Ishikawa (cell line): ENCODE measurements at regions not wholly inside any gene's neighbourhood (a gene's known extent, or its start where the extent isn't known, plus 50 kb on each side); places are given as distances from the start of the nearest gene placed in this dataset.

ENCODE experiments used
- CEBPB ChIP-seq: IDR thresholded peaks from 2 replicates; pipeline ENCODE4 v1.6.1; 2012
- CREB1 ChIP-seq: IDR thresholded peaks from 2 replicates; pipeline ENCODE4 v1.6.1; 2012; ENCODE audit warnings: low read depth
- EGR1 ChIP-seq: IDR thresholded peaks from 2 replicates; pipeline ENCODE4 v1.6.1; 2012
- EP300 ChIP-seq: IDR thresholded peaks from 2 replicates; pipeline ENCODE4 v1.6.1; 2012; ENCODE audit warnings: borderline replicate concordance
- FOXM1 ChIP-seq: IDR thresholded peaks from 2 replicates; pipeline ENCODE4 v1.6.1; 2012; ENCODE audit warnings: low read depth, borderline replicate concordance
- NFIC ChIP-seq: IDR thresholded peaks from 2 replicates; pipeline ENCODE4 v1.6.1; 2012
- RAD21 ChIP-seq: IDR thresholded peaks from 2 replicates; pipeline ENCODE4 v1.6.1; 2012; ENCODE audit warnings: low read depth
- TAF1 ChIP-seq: IDR thresholded peaks from 2 replicates; pipeline ENCODE4 v1.6.1; 2012; ENCODE audit warnings: low read depth, mild to moderate bottlenecking
- TCF12 ChIP-seq: IDR thresholded peaks from 2 replicates; pipeline ENCODE4 v1.6.1; 2012; ENCODE audit warnings: low read depth
- TEAD4 ChIP-seq: IDR thresholded peaks from 2 replicates; pipeline ENCODE4 v1.6.1; 2012
- YY1 ChIP-seq: IDR thresholded peaks from 2 replicates; pipeline ENCODE4 v1.6.1; 2012; ENCODE audit warnings: low read depth
- ZBTB7A ChIP-seq: IDR thresholded peaks from 2 replicates; pipeline ENCODE4 v1.6.1; 2012; ENCODE audit warnings: low read depth
- TF ChIP-seq, protein P1 (sequence below): IDR thresholded peaks from 2 replicates; pipeline ENCODE4 v1.6.1; 2012; ENCODE audit warnings: low read depth, mild to moderate bottlenecking
- TF ChIP-seq, protein P2 (sequence below): IDR thresholded peaks from 2 replicates; pipeline ENCODE4 v1.6.1; 2012
- TF ChIP-seq, protein P3 (sequence below): IDR thresholded peaks from 2 replicates; pipeline ENCODE4 v1.6.1; 2012

DNA sequence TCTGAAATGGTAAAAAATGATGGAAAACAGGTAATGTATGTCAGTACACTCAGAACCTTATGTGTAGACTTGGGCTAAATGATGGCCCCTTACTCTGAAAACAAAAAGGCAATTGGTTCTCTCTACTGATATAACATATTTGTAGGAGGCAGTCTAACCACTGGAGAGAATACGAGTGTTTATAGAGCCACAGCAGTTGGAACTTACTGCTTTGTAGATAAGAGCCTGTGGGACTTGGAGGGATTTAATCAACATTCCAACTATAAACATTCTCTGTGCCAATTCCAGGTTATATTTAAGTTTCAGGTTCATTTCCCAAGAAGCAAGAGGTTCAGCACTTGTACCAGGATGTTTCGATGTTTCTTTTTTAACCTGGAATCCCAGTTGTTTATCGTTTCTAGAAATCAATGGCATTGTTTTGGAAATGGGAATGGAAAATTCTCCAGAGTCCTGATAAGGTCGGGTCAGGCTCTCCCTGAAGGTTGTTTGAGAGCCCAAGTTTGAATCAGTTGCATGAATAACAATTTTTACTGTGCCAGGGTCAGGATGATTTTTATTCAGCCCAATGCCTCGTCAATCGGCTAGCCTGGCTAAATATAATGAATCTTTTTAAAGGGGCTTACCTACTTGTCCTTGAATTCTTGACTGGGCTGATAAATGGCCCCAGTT, 278.4 kb upstream of the FAM98A start:
- TF ChIP-seq TAF1 (no peak), EGR1 (no peak), ZBTB7A (no peak), CEBPB (no peak), NFIC (no peak), TEAD4 (no peak), EP300 (no peak), CREB1 (no peak), YY1 (no peak), TCF12 (no peak), FOXM1 (no peak), RAD21 (no peak)
- TF ChIP-seq, protein P1, sequence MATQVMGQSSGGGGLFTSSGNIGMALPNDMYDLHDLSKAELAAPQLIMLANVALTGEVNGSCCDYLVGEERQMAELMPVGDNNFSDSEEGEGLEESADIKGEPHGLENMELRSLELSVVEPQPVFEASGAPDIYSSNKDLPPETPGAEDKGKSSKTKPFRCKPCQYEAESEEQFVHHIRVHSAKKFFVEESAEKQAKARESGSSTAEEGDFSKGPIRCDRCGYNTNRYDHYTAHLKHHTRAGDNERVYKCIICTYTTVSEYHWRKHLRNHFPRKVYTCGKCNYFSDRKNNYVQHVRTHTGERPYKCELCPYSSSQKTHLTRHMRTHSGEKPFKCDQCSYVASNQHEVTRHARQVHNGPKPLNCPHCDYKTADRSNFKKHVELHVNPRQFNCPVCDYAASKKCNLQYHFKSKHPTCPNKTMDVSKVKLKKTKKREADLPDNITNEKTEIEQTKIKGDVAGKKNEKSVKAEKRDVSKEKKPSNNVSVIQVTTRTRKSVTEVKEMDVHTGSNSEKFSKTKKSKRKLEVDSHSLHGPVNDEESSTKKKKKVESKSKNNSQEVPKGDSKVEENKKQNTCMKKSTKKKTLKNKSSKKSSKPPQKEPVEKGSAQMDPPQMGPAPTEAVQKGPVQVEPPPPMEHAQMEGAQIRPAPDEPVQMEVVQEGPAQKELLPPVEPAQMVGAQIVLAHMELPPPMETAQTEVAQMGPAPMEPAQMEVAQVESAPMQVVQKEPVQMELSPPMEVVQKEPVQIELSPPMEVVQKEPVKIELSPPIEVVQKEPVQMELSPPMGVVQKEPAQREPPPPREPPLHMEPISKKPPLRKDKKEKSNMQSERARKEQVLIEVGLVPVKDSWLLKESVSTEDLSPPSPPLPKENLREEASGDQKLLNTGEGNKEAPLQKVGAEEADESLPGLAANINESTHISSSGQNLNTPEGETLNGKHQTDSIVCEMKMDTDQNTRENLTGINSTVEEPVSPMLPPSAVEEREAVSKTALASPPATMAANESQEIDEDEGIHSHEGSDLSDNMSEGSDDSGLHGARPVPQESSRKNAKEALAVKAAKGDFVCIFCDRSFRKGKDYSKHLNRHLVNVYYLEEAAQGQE = no peak
- TF ChIP-seq, protein P2, sequence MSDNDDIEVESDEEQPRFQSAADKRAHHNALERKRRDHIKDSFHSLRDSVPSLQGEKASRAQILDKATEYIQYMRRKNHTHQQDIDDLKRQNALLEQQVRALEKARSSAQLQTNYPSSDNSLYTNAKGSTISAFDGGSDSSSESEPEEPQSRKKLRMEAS = no peak
- TF ChIP-seq, protein P3, sequence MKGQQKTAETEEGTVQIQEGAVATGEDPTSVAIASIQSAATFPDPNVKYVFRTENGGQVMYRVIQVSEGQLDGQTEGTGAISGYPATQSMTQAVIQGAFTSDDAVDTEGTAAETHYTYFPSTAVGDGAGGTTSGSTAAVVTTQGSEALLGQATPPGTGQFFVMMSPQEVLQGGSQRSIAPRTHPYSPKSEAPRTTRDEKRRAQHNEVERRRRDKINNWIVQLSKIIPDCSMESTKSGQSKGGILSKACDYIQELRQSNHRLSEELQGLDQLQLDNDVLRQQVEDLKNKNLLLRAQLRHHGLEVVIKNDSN = no peak

DNA sequence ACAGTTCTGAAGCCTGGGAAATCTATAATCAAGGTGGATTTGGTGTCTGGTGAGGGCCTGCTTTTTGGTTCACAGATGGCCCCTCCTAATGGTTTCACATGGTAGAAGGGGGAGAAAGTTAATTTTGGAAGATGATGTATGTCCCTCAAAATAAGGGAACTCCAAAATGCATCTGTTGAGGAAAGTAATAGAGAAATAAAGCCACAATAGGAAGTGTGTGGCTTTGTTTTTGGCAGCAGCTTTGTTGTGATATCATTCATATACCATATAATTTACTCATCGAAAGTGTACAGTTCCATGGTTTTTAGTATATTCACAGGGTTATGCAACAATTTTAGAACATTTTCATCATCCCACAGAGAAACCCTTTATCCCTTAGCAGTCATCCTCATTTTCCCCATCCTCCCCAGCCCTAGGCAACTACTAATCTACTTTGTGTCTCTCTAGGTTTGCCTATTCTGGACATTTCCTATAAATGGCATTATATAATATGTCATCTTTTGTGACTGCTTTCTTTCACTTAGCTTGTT, 274.0 kb upstream of the FAM98A start:
- no peak for TF ChIP-seq TAF1
- TF ChIP-seq FOXM1 = no peak
- TF ChIP-seq, protein P1 = no peak
- TF ChIP-seq CEBPB = no peak
- TF ChIP-seq RAD21 = no peak
- no peak for TF ChIP-seq TEAD4
- no peak for TF ChIP-seq NFIC
- TF ChIP-seq EGR1 = no peak
- no peak for TF ChIP-seq ZBTB7A
- TF ChIP-seq YY1 = no peak
- TF ChIP-seq CREB1 = no peak
- no peak for TF ChIP-seq TCF12
- TF ChIP-seq, protein P3 = no peak
- no peak for TF ChIP-seq EP300
- TF ChIP-seq, protein P2 = no peak

DNA sequence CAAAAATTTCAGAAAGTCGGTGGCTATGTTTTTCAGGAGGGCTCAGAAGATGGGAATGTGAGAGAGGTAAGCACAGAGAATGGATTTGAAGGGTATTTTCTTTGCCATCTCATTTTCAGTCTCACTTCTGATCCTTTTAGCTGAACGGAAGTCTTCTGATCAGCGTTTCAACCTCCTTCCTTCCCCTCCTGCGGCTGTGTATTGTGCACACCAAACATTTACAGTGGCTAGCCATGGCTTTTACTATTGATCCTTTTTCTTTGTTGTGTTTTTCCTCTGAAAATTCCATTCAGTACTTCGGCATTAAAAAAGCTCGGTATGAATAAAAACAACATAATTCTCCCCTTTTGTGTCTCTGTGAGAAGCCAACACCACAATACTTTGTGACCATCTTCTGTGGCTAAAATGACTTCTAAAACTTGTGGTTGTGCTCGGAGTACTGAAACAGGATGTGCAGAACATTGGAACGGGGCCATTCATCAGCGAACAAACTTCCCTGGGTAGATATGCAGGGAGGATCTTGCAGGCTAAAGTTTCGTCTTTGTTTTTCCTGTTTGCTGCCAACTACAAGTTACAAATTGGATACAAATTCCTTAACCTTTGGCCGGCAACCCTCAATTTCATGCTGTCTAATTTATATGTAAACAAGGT, 260.8 kb upstream of the FAM98A start:
- no peak for TF ChIP-seq CREB1
- no peak for TF ChIP-seq NFIC
- no peak for TF ChIP-seq YY1
- TF ChIP-seq, protein P1 = no peak
- TF ChIP-seq CEBPB = no peak
- TF ChIP-seq TAF1 = no peak
- no peak for TF ChIP-seq TEAD4
- TF ChIP-seq, protein P2 = no peak
- no peak for TF ChIP-seq TCF12
- TF ChIP-seq RAD21 = no peak
- TF ChIP-seq EGR1 = no peak
- TF ChIP-seq, protein P3 = no peak
- no peak for TF ChIP-seq EP300
